ENCODE measurements at regions not wholly inside any gene's neighbourhood (a gene's known extent, or its start where the extent isn't known, plus 50 kb on each side); places are given as distances from the start of the nearest gene placed in this dataset.

GRCh38 chr5:101520417-101520816, 617.3 kb upstream of the ST8SIA4 start:
- Histone ChIP-seq H4K20me1 (ENCODE audit: control insufficient read depth, insufficient read depth, low read depth, low read length) (no peaks in the 10 kb centered on the region), H3K4me3 (ENCODE audit: low read length) (no peak overlapping the region), H3K79me2 (ENCODE audit: control insufficient read depth, low read length) (no peaks in the 10 kb centered on the region), H3K27ac (ENCODE audit: low read depth, low read length) (no peak overlapping the region), H3K4me1 (ENCODE audit: control insufficient read depth, low read length) (no peaks in the 10 kb centered on the region), H3F3A (ENCODE audit: control insufficient read depth, insufficient read depth) (no peaks in the 10 kb centered on the region), H3K36me3 (ENCODE audit: control insufficient read depth, low read length) (no peaks in the 10 kb centered on the region), H3K27me3 (ENCODE audit: control insufficient read depth, low read length) (no peaks in the 10 kb centered on the region), H3K9me2 (replicated peaks; ENCODE audit: control insufficient read depth, low read length) (no peaks in the 10 kb centered on the region), H3K9me3 (ENCODE audit: control insufficient read depth, insufficient read depth, low read length) (peaks cover 3% of the 10 kb centered on the region; the same call in 1 of the 2 replicates), H3K4me2 (ENCODE audit: low read length) (no peak overlapping the region)
- TF ChIP-seq CTCF (IDR thresholded peaks at IDR 0.05; ENCODE audit: low read depth, low read length, poor library complexity, severe bottlenecking) = no peak

DNA sequence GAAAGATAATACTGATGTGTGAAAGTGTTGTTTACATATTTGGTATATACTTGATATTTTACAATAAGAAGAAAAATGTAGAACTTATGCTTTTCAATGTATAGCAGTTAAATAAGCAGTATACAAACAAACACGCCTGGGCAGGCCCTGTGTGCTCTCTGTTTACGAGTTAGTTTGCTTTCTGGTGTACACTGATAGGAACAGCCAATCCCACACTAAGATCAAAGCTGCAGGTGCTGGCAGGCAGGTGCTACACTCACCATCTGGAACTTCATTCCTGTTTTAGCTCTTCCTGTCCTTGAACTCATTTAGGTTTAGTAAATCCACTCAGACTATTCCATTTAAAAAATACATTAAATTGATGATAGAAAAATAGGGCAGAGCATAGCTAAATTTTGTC, 614.7 kb upstream of the ST8SIA4 start:
- no peaks in the 10 kb centered on the region for H4K20me1 ChIP-seq (ENCODE audit: control insufficient read depth, insufficient read depth, low read depth, low read length)
- H3F3A ChIP-seq (ENCODE audit: control insufficient read depth, insufficient read depth) = no peaks in the 10 kb centered on the region
- no peaks in the 10 kb centered on the region for H3K4me1 ChIP-seq (ENCODE audit: control insufficient read depth, low read length)
- H3K27me3 ChIP-seq (ENCODE audit: control insufficient read depth, low read length) = no peaks in the 10 kb centered on the region
- H3K9me3 ChIP-seq (ENCODE audit: control insufficient read depth, insufficient read depth, low read length) = peaks cover 3% of the 10 kb centered on the region; the same call in 1 of the 2 replicates
- no peak overlapping the region for H3K4me2 ChIP-seq (ENCODE audit: low read length)
- no peak overlapping the region for H3K27ac ChIP-seq (ENCODE audit: low read depth, low read length)
- no peak overlapping the region for H3K4me3 ChIP-seq (ENCODE audit: low read length)
- H3K36me3 ChIP-seq (ENCODE audit: control insufficient read depth, low read length) = no peaks in the 10 kb centered on the region
- TF ChIP-seq EZH2phosphoT487 (IDR thresholded peaks at IDR 0.05; ENCODE audit: borderline replicate concordance, low read length) (no peak), CTCF (IDR thresholded peaks at IDR 0.05; ENCODE audit: low read depth, low read length, poor library complexity, severe bottlenecking) (no peak)
- H3K9me2 ChIP-seq (replicated peaks; ENCODE audit: control insufficient read depth, low read length) = no peaks in the 10 kb centered on the region
- no peaks in the 10 kb centered on the region for H3K79me2 ChIP-seq (ENCODE audit: control insufficient read depth, low read length)

- Histone ChIP-seq H3K27ac (ENCODE audit: low read depth, low read length) (no peak overlapping the region), H4K20me1 (ENCODE audit: control insufficient read depth, insufficient read depth, low read depth, low read length) (no peaks in the 10 kb centered on the region), H3F3A (ENCODE audit: control insufficient read depth, insufficient read depth) (no peaks in the 10 kb centered on the region), H3K9me3 (ENCODE audit: control insufficient read depth, insufficient read depth, low read length) (peaks cover 3% of the 10 kb centered on the region; the same call in 1 of the 2 replicates), H3K9me2 (replicated peaks; ENCODE audit: control insufficient read depth, low read length) (no peaks in the 10 kb centered on the region), H3K4me3 (ENCODE audit: low read length) (no peak overlapping the region), H3K27me3 (ENCODE audit: control insufficient read depth, low read length) (no peaks in the 10 kb centered on the region), H3K4me2 (ENCODE audit: low read length) (no peak overlapping the region), H3K79me2 (ENCODE audit: control insufficient read depth, low read length) (no peaks in the 10 kb centered on the region), H3K4me1 (ENCODE audit: control insufficient read depth, low read length) (no peaks in the 10 kb centered on the region), H3K36me3 (ENCODE audit: control insufficient read depth, low read length) (no peaks in the 10 kb centered on the region)
- no peak for TF ChIP-seq EZH2phosphoT487 (IDR thresholded peaks at IDR 0.05; ENCODE audit: borderline replicate concordance, low read length)
- no peak for TF ChIP-seq CTCF (IDR thresholded peaks at IDR 0.05; ENCODE audit: low read depth, low read length, poor library complexity, severe bottlenecking)
Measured at GRCh38 chr5:101515721-101516120, 612.6 kb upstream of the ST8SIA4 start.

All from DOHH2 (cell line).